ENCODE measurements at regions not wholly inside any gene's neighbourhood (a gene's known extent, or its start where the extent isn't known, plus 50 kb on each side); places are given as distances from the start of the nearest gene placed in this dataset.

- Mint-ChIP-seq H3K4me1 (no peaks in the 10 kb centered on the region), H3K4me3 (peak overlapping the region in 1 of 8 donors; percentile 3), H3K9me3 (peaks cover 5 to 19% (median 8%) of the 10 kb centered on the region in 7 donors), H3K27me3 (peaks cover 15 to 38% (median 18%) of the 10 kb centered on the region in 3 donors), H3K27ac (no peak overlapping the region), H3K36me3 (no peaks in the 10 kb centered on the region)
- DNase-seq (no peak), ATAC-seq (ENCODE audit: low read depth in 2 of 2) (no peak)
These were observed 177.5 kb downstream of the NXNL2 start for GRCh38 chr9:88712484-88712883.

- DNase-seq = no peak
- Mint-ChIP-seq H3K36me3 (no peaks in the 10 kb centered on the region), H3K4me3 (no peak overlapping the region), H3K4me1 (no peaks in the 10 kb centered on the region), H3K27ac (no peak overlapping the region), H3K9me3 (peaks cover 5 to 19% (median 8%) of the 10 kb centered on the region in 7 donors), H3K27me3 (peaks cover 15 to 35% (median 23%) of the 10 kb centered on the region in 3 donors)
- no peak for ATAC-seq (ENCODE audit: low read depth in 2 of 2)
These were observed 178.0 kb downstream of the NXNL2 start for GRCh38 chr9:88713010-88713409.

GRCh38 chr9:88716596-88717290 lies 181.8 kb downstream of the NXNL2 start:
- Mint-ChIP-seq H3K27ac (no peak overlapping the region), H3K4me1 (no peaks in the 10 kb centered on the region), H3K9me3 (peaks cover 5 to 16% (median 8%) of the 10 kb centered on the region in 7 donors), H3K4me3 (no peak overlapping the region), H3K36me3 (no peaks in the 10 kb centered on the region), H3K27me3 (peaks cover 20 to 49% (median 46%) of the 10 kb centered on the region in 3 donors)
- no peak for DNase-seq
- ATAC-seq (ENCODE audit: low read depth in 2 of 2) = no peak

- Mint-ChIP-seq H3K36me3 (no peaks in the 10 kb centered on the region), H3K27ac (no peak overlapping the region), H3K4me3 (no peak overlapping the region), H3K27me3 (peaks cover 12 to 46% (median 28%) of the 10 kb centered on the region in 3 donors), H3K4me1 (no peaks in the 10 kb centered on the region), H3K9me3 (peaks cover 0 to 6% (median 3%) of the 10 kb centered on the region in 7 donors)
- no peak for DNase-seq
- ATAC-seq (ENCODE audit: low read depth in 2 of 2) = no peak
These were observed 186.0 kb downstream of the NXNL2 start for GRCh38 chr9:88721025-88721424.

GRCh38 chr9:88721495-88722279 lies 186.7 kb downstream of the NXNL2 start:
- no peaks in the 10 kb centered on the region for H3K4me1 Mint-ChIP-seq
- H3K36me3 Mint-ChIP-seq = no peaks in the 10 kb centered on the region
- peaks cover 0 to 1% (median 0%) of the 10 kb centered on the region in 7 donors for H3K9me3 Mint-ChIP-seq
- H3K4me3 Mint-ChIP-seq = no peak overlapping the region
- no peak overlapping the region for H3K27ac Mint-ChIP-seq
- peaks cover 13 to 46% (median 28%) of the 10 kb centered on the region in 3 donors for H3K27me3 Mint-ChIP-seq
- DNase-seq (no peak), ATAC-seq (ENCODE audit: low read depth in 2 of 2) (no peak)

GRCh38 chr9:88722753-88723152 lies 187.8 kb downstream of the NXNL2 start:
- Mint-ChIP-seq H3K27ac (no peak overlapping the region), H3K36me3 (no peaks in the 10 kb centered on the region), H3K9me3 (peaks cover 0 to 1% (median 0%) of the 10 kb centered on the region in 7 donors), H3K27me3 (peaks cover 19 to 45% (median 29%) of the 10 kb centered on the region in 3 donors), H3K4me1 (no peaks in the 10 kb centered on the region), H3K4me3 (no peak overlapping the region)
- ATAC-seq (ENCODE audit: low read depth in 2 of 2) (peak in 1 of 2 donors; percentile 23), DNase-seq (peak; percentile 12)

GRCh38 chr9:88723751-88724150 lies 188.8 kb downstream of the NXNL2 start:
- no peaks in the 10 kb centered on the region for H3K36me3 Mint-ChIP-seq
- H3K9me3 Mint-ChIP-seq = peaks cover 0 to 3% (median 0%) of the 10 kb centered on the region in 7 donors
- no peak overlapping the region for H3K27ac Mint-ChIP-seq
- no peak for ATAC-seq (ENCODE audit: low read depth in 2 of 2)
- H3K4me1 Mint-ChIP-seq = no peaks in the 10 kb centered on the region
- no peak for DNase-seq
- peaks cover 16 to 37% (median 26%) of the 10 kb centered on the region in 3 donors for H3K27me3 Mint-ChIP-seq
- H3K4me3 Mint-ChIP-seq = no peak overlapping the region

GRCh38 chr9:88724331-88724730 lies 189.4 kb downstream of the NXNL2 start:
- DNase-seq = no peak
- no peak for ATAC-seq (ENCODE audit: low read depth in 2 of 2)
- H3K27me3 Mint-ChIP-seq = peaks cover 19 to 37% (median 26%) of the 10 kb centered on the region in 3 donors

GRCh38 chr9:88725300-88726019 lies 190.5 kb downstream of the NXNL2 start:
- no peak overlapping the region for H3K4me3 Mint-ChIP-seq

More at GRCh38 chr9:88724331-88724730, 189.4 kb downstream of the NXNL2 start:
- H3K4me3 Mint-ChIP-seq = no peak overlapping the region
- peaks cover 0 to 3% (median 0%) of the 10 kb centered on the region in 7 donors for H3K9me3 Mint-ChIP-seq
- no peaks in the 10 kb centered on the region for H3K4me1 Mint-ChIP-seq
- no peak overlapping the region for H3K27ac Mint-ChIP-seq
- no peaks in the 10 kb centered on the region for H3K36me3 Mint-ChIP-seq

GRCh38 chr9:88726803-88727202 lies 191.8 kb downstream of the NXNL2 start:
- Mint-ChIP-seq H3K4me1 (no peaks in the 10 kb centered on the region), H3K27ac (no peak overlapping the region), H3K36me3 (peaks cover 0 to 8% of the 10 kb centered on the region in 2 donors), H3K27me3 (peaks cover 19 to 35% (median 34%) of the 10 kb centered on the region in 3 donors), H3K4me3 (no peak overlapping the region), H3K9me3 (peaks cover 0 to 15% (median 3%) of the 10 kb centered on the region in 7 donors)
- no peak for ATAC-seq (ENCODE audit: low read depth in 2 of 2)
- DNase-seq = no peak

More at GRCh38 chr9:88725300-88726019, 190.5 kb downstream of the NXNL2 start:
- Mint-ChIP-seq H3K27ac (no peak overlapping the region), H3K9me3 (peaks cover 0 to 7% (median 3%) of the 10 kb centered on the region in 7 donors), H3K4me1 (no peaks in the 10 kb centered on the region), H3K27me3 (peaks cover 19 to 38% (median 23%) of the 10 kb centered on the region in 3 donors), H3K36me3 (no peaks in the 10 kb centered on the region)
- DNase-seq = no peak
- ATAC-seq (ENCODE audit: low read depth in 2 of 2) = no peak

- Mint-ChIP-seq H3K4me3 (no peak overlapping the region), H3K36me3 (peaks cover 0 to 8% of the 10 kb centered on the region in 2 donors), H3K27ac (no peak overlapping the region), H3K4me1 (no peaks in the 10 kb centered on the region), H3K27me3 (peaks cover 16 to 39% (median 16%) of the 10 kb centered on the region in 3 donors), H3K9me3 (peaks cover 0 to 15% (median 3%) of the 10 kb centered on the region in 7 donors)
- DNase-seq (no peak), ATAC-seq (ENCODE audit: low read depth in 2 of 2) (no peak)
These were observed 195.8 kb downstream of the NXNL2 start for GRCh38 chr9:88730780-88731179.

GRCh38 chr9:88732128-88732527 lies 197.2 kb downstream of the NXNL2 start:
- Mint-ChIP-seq H3K27ac (no peak overlapping the region), H3K27me3 (peaks cover 19 to 39% (median 26%) of the 10 kb centered on the region in 3 donors), H3K4me1 (no peaks in the 10 kb centered on the region), H3K36me3 (peaks cover 0 to 8% of the 10 kb centered on the region in 2 donors), H3K4me3 (no peak overlapping the region), H3K9me3 (peaks cover 0 to 15% (median 3%) of the 10 kb centered on the region in 7 donors)
- no peak for DNase-seq
- no peak for ATAC-seq (ENCODE audit: low read depth in 2 of 2)
